Neural progenitor cell (in vitro differentiated cells): ENCODE measurements at regions not wholly inside any gene's neighbourhood (a gene's known extent, or its start where the extent isn't known, plus 50 kb on each side); places are given as distances from the start of the nearest gene placed in this dataset.
A peak's percentile ranks its signal among the peaks of the same experiment; 100 is the strongest.

Source experiments
- DNase-seq: peaks from one replicate; pipeline ENCODE4 v3.0.0-alpha.2; 2016; ENCODE audit warnings: low spot score
- H2AFZ ChIP-seq: fragments of 200-600 bp; sonication (generic); replicated peaks from 2 replicates; pipeline ENCODE4 v1.6.1; 2016; ENCODE audit warnings: antibody characterized with exemption
- H3F3A ChIP-seq: fragments of 200-600 bp; sonication (generic); 2 replicates; pipeline ENCODE4 v1.6.1; 2016; ENCODE audit warnings: antibody characterized with exemption, low read depth
- H3K27ac ChIP-seq: fragments of 200-600 bp; sonication (generic); 2 replicates; pipeline ENCODE4 v1.5.1; 2016; ENCODE audit warnings: mild to moderate bottlenecking
- H3K27me3 ChIP-seq: fragments of 200-600 bp; sonication (generic); 2 replicates; pipeline ENCODE4 v1.6.1; 2016; ENCODE audit warnings: mild to moderate bottlenecking, moderate library complexity
- H3K36me3 ChIP-seq: fragments of 200-600 bp; sonication (generic); 2 replicates; pipeline ENCODE4 v1.5.1; 2016
- H3K4me1 ChIP-seq: fragments of 200-600 bp; sonication (generic); 2 replicates; pipeline ENCODE4 v1.6.1; 2016; ENCODE audit warnings: mixed run types
- H3K4me2 ChIP-seq: fragments of 200-600 bp; sonication (generic); 2 replicates; pipeline ENCODE4 v1.6.1; 2016
- H3K4me3 ChIP-seq: fragments of 200-600 bp; sonication (generic); 2 replicates; pipeline ENCODE4 v1.5.1; 2016
- H3K79me2 ChIP-seq: fragments of 200-600 bp; sonication (generic); 2 replicates; pipeline ENCODE4 v1.6.1; 2016; ENCODE audit warnings: low read depth
- H3K9ac ChIP-seq: fragments of 200-600 bp; sonication (generic); 2 replicates; pipeline ENCODE4 v1.6.1; 2016
- H3K9me3 ChIP-seq: fragments of 200-600 bp; sonication (generic); 2 replicates; pipeline ENCODE4 v1.5.1; 2016; ENCODE audit warnings: low read depth
- H4K20me1 ChIP-seq: fragments of 200-600 bp; sonication (generic); 2 replicates; pipeline ENCODE4 v1.6.1; 2016; ENCODE audit warnings: low read depth
- H3K27ac Mint-ChIP-seq: 3 replicates; pipeline ENCODE4 v1.8.0; 2021; ENCODE audit warnings: mixed read lengths
- H3K27me3 Mint-ChIP-seq: 2 replicates; pipeline ENCODE4 v1.8.0; 2022; ENCODE audit warnings: low read depth, mild to moderate bottlenecking, inconsistent platforms, moderate library complexity, mixed read lengths; ENCODE audit not compliant: insufficient read depth
- H3K36me3 Mint-ChIP-seq: 3 replicates; pipeline ENCODE4 v1.8.0; 2021; ENCODE audit warnings: mixed read lengths
- H3K4me1 Mint-ChIP-seq: 3 replicates; pipeline ENCODE4 v1.8.0; 2021; ENCODE audit warnings: mixed read lengths
- H3K4me3 Mint-ChIP-seq: 3 replicates; pipeline ENCODE4 v1.8.0; 2021; ENCODE audit warnings: mild to moderate bottlenecking, moderate library complexity, mixed read lengths
- H3K9me3 Mint-ChIP-seq: 3 replicates; pipeline ENCODE4 v1.8.0; 2020; ENCODE audit warnings: mixed read lengths
- CTCF ChIP-seq: fragments of 200-600 bp; sonication (generic); IDR thresholded peaks from 2 replicates; pipeline ENCODE4 v1.5.1; 2017; ENCODE audit warnings: antibody characterized with exemption, mild to moderate bottlenecking
- EZH2 ChIP-seq: fragments of 200-600 bp; sonication (generic); IDR thresholded peaks from 2 replicates; pipeline ENCODE4 v1.6.1; 2017; ENCODE audit warnings: antibody characterized with exemption, mild to moderate bottlenecking, moderate library complexity
- EZH2phosphoT487 ChIP-seq: fragments of 200-600 bp; sonication (generic); IDR thresholded peaks from 2 replicates; pipeline ENCODE4 v1.6.1; 2017; ENCODE audit warnings: antibody characterized with exemption

GRCh38 chr11:59284773-59285129 is 72.0 kb upstream of the MPEG1 start:
- TF ChIP-seq EZH2phosphoT487, result no peak
- TF ChIP-seq EZH2, result no peak
- TF ChIP-seq CTCF, result no peak
- no peaks in the 10 kb centered on the region for H3K27me3 ChIP-seq

DNA sequence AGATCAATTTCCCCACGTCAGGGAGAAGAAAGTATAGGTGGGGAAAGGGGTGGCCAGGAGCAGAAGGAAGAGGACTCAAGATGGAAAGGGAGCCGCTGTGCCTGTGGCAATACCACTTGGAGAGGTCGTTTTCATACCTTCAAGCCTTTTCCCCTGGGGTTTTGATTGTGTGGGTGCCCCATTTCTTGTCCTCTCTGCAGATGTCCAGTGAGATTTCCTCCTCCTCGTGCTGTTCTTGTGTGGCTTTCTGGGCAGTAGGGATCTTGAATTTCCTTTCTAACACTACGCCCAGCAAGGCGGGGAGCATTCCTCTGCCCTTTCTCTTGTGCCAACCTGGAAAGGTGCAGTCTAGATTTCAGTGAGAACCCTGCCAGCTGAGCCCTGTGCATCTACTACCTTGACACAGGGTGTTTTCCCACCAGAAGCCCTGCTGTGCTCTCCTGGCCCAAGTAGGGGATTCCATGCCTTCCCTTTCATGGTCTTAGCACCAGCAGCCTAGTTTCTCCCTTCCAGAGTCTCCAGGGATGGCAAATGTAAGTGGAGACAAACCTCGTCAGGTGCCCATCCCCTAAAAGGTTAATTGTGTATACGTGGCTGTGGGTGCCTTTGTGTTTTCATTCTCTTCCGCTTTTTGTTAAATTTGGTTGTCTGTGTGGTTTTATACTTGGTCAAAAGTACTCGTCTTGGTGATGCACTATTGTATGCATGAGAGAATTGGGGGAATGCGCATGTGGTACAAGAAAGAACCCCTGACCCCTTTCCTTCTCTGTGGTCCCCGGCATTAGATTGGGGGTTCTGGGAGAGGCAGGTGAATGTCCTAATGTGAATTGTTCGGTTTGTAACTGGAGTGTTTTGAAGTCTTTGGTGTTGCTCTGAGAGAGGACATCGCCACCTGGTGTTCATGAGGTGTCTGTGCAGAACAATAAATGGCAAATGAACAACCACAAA is 71.4 kb upstream of the MPEG1 start:
- no peaks in the 10 kb centered on the region for H3K36me3 Mint-ChIP-seq
- no peak overlapping the region for H3K4me3 Mint-ChIP-seq
- DNase-seq, result peak; percentile 59
- H3K4me1 ChIP-seq, result no peaks in the 10 kb centered on the region
- H3K4me1 Mint-ChIP-seq, result peaks cover 15% of the 10 kb centered on the region
- no peaks in the 10 kb centered on the region for H3F3A ChIP-seq
- H3K27me3 ChIP-seq, result no peaks in the 10 kb centered on the region
- no peaks in the 10 kb centered on the region for H3K27me3 Mint-ChIP-seq
- TF ChIP-seq CTCF (peak; percentile 81), EZH2 (no peak)
- peak overlapping the region; percentile 68 for H2AFZ ChIP-seq
- H3K9me3 Mint-ChIP-seq, result peaks cover 4% of the 10 kb centered on the region
- H3K79me2 ChIP-seq, result no peaks in the 10 kb centered on the region
- no peak overlapping the region for H3K4me3 ChIP-seq
- no peak overlapping the region for H3K27ac Mint-ChIP-seq
- no peak overlapping the region for H3K4me2 ChIP-seq
- no peaks in the 10 kb centered on the region for H3K9me3 ChIP-seq
- H3K36me3 ChIP-seq, result no peaks in the 10 kb centered on the region
- H4K20me1 ChIP-seq, result no peaks in the 10 kb centered on the region
- H3K9ac ChIP-seq, result no peak overlapping the region
- no peak overlapping the region for H3K27ac ChIP-seq

More at GRCh38 chr11:59284773-59285129, 72.0 kb upstream of the MPEG1 start:
- H3F3A ChIP-seq, result no peaks in the 10 kb centered on the region
- Mint-ChIP-seq H3K9me3 (peaks cover 4% of the 10 kb centered on the region), H3K4me1 (peaks cover 15% of the 10 kb centered on the region), H3K27ac (no peak overlapping the region), H3K36me3 (no peaks in the 10 kb centered on the region), H3K4me3 (no peak overlapping the region), H3K27me3 (no peaks in the 10 kb centered on the region)
- H3K4me3 ChIP-seq, result no peak overlapping the region
- H3K79me2 ChIP-seq, result no peaks in the 10 kb centered on the region
- H3K9ac ChIP-seq, result no peak overlapping the region
- no peak overlapping the region for H2AFZ ChIP-seq
- H3K4me1 ChIP-seq, result no peaks in the 10 kb centered on the region
- DNase-seq, result no peak
- H4K20me1 ChIP-seq, result no peaks in the 10 kb centered on the region
- H3K4me2 ChIP-seq, result no peak overlapping the region
- no peaks in the 10 kb centered on the region for H3K9me3 ChIP-seq
- H3K36me3 ChIP-seq, result no peaks in the 10 kb centered on the region
- no peak overlapping the region for H3K27ac ChIP-seq

GRCh38 chr11:59283311-59283710 is 70.6 kb upstream of the MPEG1 start:
- Mint-ChIP-seq H3K9me3 (peaks cover 4% of the 10 kb centered on the region), H3K36me3 (no peaks in the 10 kb centered on the region), H3K27ac (no peak overlapping the region), H3K4me3 (no peak overlapping the region), H3K4me1 (peaks cover 15% of the 10 kb centered on the region), H3K27me3 (no peaks in the 10 kb centered on the region)
- H3K36me3 ChIP-seq, result no peaks in the 10 kb centered on the region
- H3K9ac ChIP-seq, result no peak overlapping the region
- H2AFZ ChIP-seq, result no peak overlapping the region
- H3K4me3 ChIP-seq, result no peak overlapping the region
- no peak overlapping the region for H3K27ac ChIP-seq
- no peak overlapping the region for H3K4me2 ChIP-seq
- no peaks in the 10 kb centered on the region for H3K27me3 ChIP-seq
- no peaks in the 10 kb centered on the region for H4K20me1 ChIP-seq
- H3K9me3 ChIP-seq, result no peaks in the 10 kb centered on the region
- no peak for TF ChIP-seq CTCF
- TF ChIP-seq EZH2, result no peak
- no peak for TF ChIP-seq EZH2phosphoT487
- no peaks in the 10 kb centered on the region for H3F3A ChIP-seq
- no peaks in the 10 kb centered on the region for H3K79me2 ChIP-seq
- no peak for DNase-seq
- no peaks in the 10 kb centered on the region for H3K4me1 ChIP-seq
